ENCODE measurements at regions not wholly inside any gene's neighbourhood (a gene's known extent, or its start where the extent isn't known, plus 50 kb on each side); places are given as distances from the start of the nearest gene placed in this dataset.

- no peaks in the 10 kb centered on the region for H3K9me3 Mint-ChIP-seq
- no peaks in the 10 kb centered on the region for H3K27me3 Mint-ChIP-seq (ENCODE audit: low read depth)
- no peaks in the 10 kb centered on the region for H3K4me1 Mint-ChIP-seq (ENCODE audit: low read depth)
- no peak for DNase-seq (ENCODE audit: low spot score)
- H3K27ac Mint-ChIP-seq = no peak overlapping the region
- H3K36me3 Mint-ChIP-seq (ENCODE audit: low read depth) = no peaks in the 10 kb centered on the region
- no peak overlapping the region for H3K4me3 Mint-ChIP-seq
Measured at GRCh38 chr15:25960273-25960672, 97.1 kb upstream of the ATP10A start.

- H3K4me1 Mint-ChIP-seq (ENCODE audit: low read depth) = no peaks in the 10 kb centered on the region
- DNase-seq (ENCODE audit: low spot score) = no peak
- H3K27ac Mint-ChIP-seq = no peak overlapping the region
- no peaks in the 10 kb centered on the region for H3K36me3 Mint-ChIP-seq (ENCODE audit: low read depth)
- H3K27me3 Mint-ChIP-seq (ENCODE audit: low read depth) = no peaks in the 10 kb centered on the region
- no peak overlapping the region for H3K4me3 Mint-ChIP-seq
- no peaks in the 10 kb centered on the region for H3K9me3 Mint-ChIP-seq
Measured at GRCh38 chr15:25959100-25959499, 96.0 kb upstream of the ATP10A start.

- H3K4me1 Mint-ChIP-seq (ENCODE audit: low read depth) = no peaks in the 10 kb centered on the region
- no peak overlapping the region for H3K4me3 Mint-ChIP-seq
- H3K36me3 Mint-ChIP-seq (ENCODE audit: low read depth) = no peaks in the 10 kb centered on the region
- H3K27ac Mint-ChIP-seq = no peak overlapping the region
- no peak for DNase-seq (ENCODE audit: low spot score)
- no peaks in the 10 kb centered on the region for H3K27me3 Mint-ChIP-seq (ENCODE audit: low read depth)
- H3K9me3 Mint-ChIP-seq = peaks cover 9% of the 10 kb centered on the region
Measured at GRCh38 chr15:25955628-25956027, 92.5 kb upstream of the ATP10A start.

GRCh38 chr15:25954398-25954797 is 91.3 kb upstream of the ATP10A start:
- Mint-ChIP-seq H3K27ac (no peak overlapping the region), H3K27me3 (ENCODE audit: low read depth) (no peaks in the 10 kb centered on the region), H3K36me3 (ENCODE audit: low read depth) (no peaks in the 10 kb centered on the region), H3K4me3 (no peak overlapping the region), H3K4me1 (ENCODE audit: low read depth) (no peaks in the 10 kb centered on the region), H3K9me3 (peaks cover 9% of the 10 kb centered on the region)
- DNase-seq (ENCODE audit: low spot score) = no peak

- no peak overlapping the region for H3K27ac Mint-ChIP-seq
- H3K4me3 Mint-ChIP-seq = no peak overlapping the region
- H3K9me3 Mint-ChIP-seq = peaks cover 9% of the 10 kb centered on the region
- peaks cover 2% of the 10 kb centered on the region for H3K27me3 Mint-ChIP-seq (ENCODE audit: low read depth)
- H3K36me3 Mint-ChIP-seq (ENCODE audit: low read depth) = no peaks in the 10 kb centered on the region
- H3K4me1 Mint-ChIP-seq (ENCODE audit: low read depth) = no peaks in the 10 kb centered on the region
- no peak for DNase-seq (ENCODE audit: low spot score)
Measured at GRCh38 chr15:25950014-25950413, 86.9 kb upstream of the ATP10A start.

- DNase-seq (ENCODE audit: low spot score) = no peak
- Mint-ChIP-seq H3K4me1 (ENCODE audit: low read depth) (no peaks in the 10 kb centered on the region), H3K27me3 (ENCODE audit: low read depth) (peaks cover 2% of the 10 kb centered on the region), H3K27ac (no peak overlapping the region), H3K9me3 (no peaks in the 10 kb centered on the region), H3K36me3 (ENCODE audit: low read depth) (no peaks in the 10 kb centered on the region), H3K4me3 (no peak overlapping the region)
Measured at GRCh38 chr15:25947323-25948314, 84.5 kb upstream of the ATP10A start.

GRCh38 chr15:25946241-25946805 is 83.2 kb upstream of the ATP10A start:
- H3K4me3 Mint-ChIP-seq = no peak overlapping the region
- no peak overlapping the region for H3K27ac Mint-ChIP-seq
- no peak for DNase-seq (ENCODE audit: low spot score)
- H3K4me1 Mint-ChIP-seq (ENCODE audit: low read depth) = no peaks in the 10 kb centered on the region
- peaks cover 2% of the 10 kb centered on the region for H3K27me3 Mint-ChIP-seq (ENCODE audit: low read depth)
- no peaks in the 10 kb centered on the region for H3K9me3 Mint-ChIP-seq
- no peaks in the 10 kb centered on the region for H3K36me3 Mint-ChIP-seq (ENCODE audit: low read depth)

- Mint-ChIP-seq H3K9me3 (no peaks in the 10 kb centered on the region), H3K4me1 (ENCODE audit: low read depth) (no peaks in the 10 kb centered on the region), H3K36me3 (ENCODE audit: low read depth) (no peaks in the 10 kb centered on the region), H3K4me3 (no peak overlapping the region), H3K27me3 (ENCODE audit: low read depth) (peaks cover 2% of the 10 kb centered on the region), H3K27ac (no peak overlapping the region)
- DNase-seq (ENCODE audit: low spot score) = no peak
Measured at GRCh38 chr15:25944386-25944785, 81.3 kb upstream of the ATP10A start.

GRCh38 chr15:25943831-25944230 is 80.7 kb upstream of the ATP10A start:
- H3K36me3 Mint-ChIP-seq (ENCODE audit: low read depth) = no peaks in the 10 kb centered on the region
- no peaks in the 10 kb centered on the region for H3K4me1 Mint-ChIP-seq (ENCODE audit: low read depth)
- H3K27me3 Mint-ChIP-seq (ENCODE audit: low read depth) = peaks cover 2% of the 10 kb centered on the region
- no peak for DNase-seq (ENCODE audit: low spot score)
- no peak overlapping the region for H3K4me3 Mint-ChIP-seq
- no peak overlapping the region for H3K27ac Mint-ChIP-seq
- no peaks in the 10 kb centered on the region for H3K9me3 Mint-ChIP-seq

- no peaks in the 10 kb centered on the region for H3K4me1 Mint-ChIP-seq (ENCODE audit: low read depth)
- no peaks in the 10 kb centered on the region for H3K9me3 Mint-ChIP-seq
- no peak for DNase-seq (ENCODE audit: low spot score)
- H3K36me3 Mint-ChIP-seq (ENCODE audit: low read depth) = no peaks in the 10 kb centered on the region
- H3K27me3 Mint-ChIP-seq (ENCODE audit: low read depth) = no peaks in the 10 kb centered on the region
- no peak overlapping the region for H3K27ac Mint-ChIP-seq
- H3K4me3 Mint-ChIP-seq = no peak overlapping the region
Measured at GRCh38 chr15:25939122-25939521, 76.0 kb upstream of the ATP10A start.

GRCh38 chr15:25937796-25938195 is 74.7 kb upstream of the ATP10A start:
- H3K27me3 Mint-ChIP-seq (ENCODE audit: low read depth) = no peaks in the 10 kb centered on the region
- H3K27ac Mint-ChIP-seq = no peak overlapping the region
- DNase-seq (ENCODE audit: low spot score) = no peak

GRCh38 chr15:25936004-25936403 is 72.9 kb upstream of the ATP10A start:
- Mint-ChIP-seq H3K27ac (no peak overlapping the region), H3K9me3 (no peaks in the 10 kb centered on the region), H3K36me3 (ENCODE audit: low read depth) (no peaks in the 10 kb centered on the region), H3K27me3 (ENCODE audit: low read depth) (no peaks in the 10 kb centered on the region), H3K4me3 (no peak overlapping the region), H3K4me1 (ENCODE audit: low read depth) (peaks cover 5% of the 10 kb centered on the region)
- no peak for DNase-seq (ENCODE audit: low spot score)

More at GRCh38 chr15:25937796-25938195, 74.7 kb upstream of the ATP10A start:
- Mint-ChIP-seq H3K4me1 (ENCODE audit: low read depth) (peaks cover 5% of the 10 kb centered on the region), H3K4me3 (no peak overlapping the region), H3K9me3 (no peaks in the 10 kb centered on the region), H3K36me3 (ENCODE audit: low read depth) (no peaks in the 10 kb centered on the region)

- peak overlapping the region; percentile 92 for H3K4me3 Mint-ChIP-seq
- DNase-seq (ENCODE audit: low spot score) = peak; percentile 58
- H3K36me3 Mint-ChIP-seq (ENCODE audit: low read depth) = no peaks in the 10 kb centered on the region
- H3K9me3 Mint-ChIP-seq = peaks cover 12% of the 10 kb centered on the region
- H3K4me1 Mint-ChIP-seq (ENCODE audit: low read depth) = peaks cover 5% of the 10 kb centered on the region
- peaks cover 10% of the 10 kb centered on the region for H3K27me3 Mint-ChIP-seq (ENCODE audit: low read depth)
- no peak overlapping the region for H3K27ac Mint-ChIP-seq
Measured at GRCh38 chr15:25933456-25934158, 70.5 kb upstream of the ATP10A start.

GRCh38 chr15:25932696-25933095 is 69.6 kb upstream of the ATP10A start:
- Mint-ChIP-seq H3K27ac (no peak overlapping the region), H3K36me3 (ENCODE audit: low read depth) (no peaks in the 10 kb centered on the region), H3K4me3 (no peak overlapping the region), H3K27me3 (ENCODE audit: low read depth) (peaks cover 14% of the 10 kb centered on the region), H3K4me1 (ENCODE audit: low read depth) (peaks cover 5% of the 10 kb centered on the region), H3K9me3 (peaks cover 12% of the 10 kb centered on the region)
- no peak for DNase-seq (ENCODE audit: low spot score)
